Esophagus muscularis mucosa (tissue), 4 donors: ENCODE measurements at regions not wholly inside any gene's neighbourhood (a gene's known extent, or its start where the extent isn't known, plus 50 kb on each side); places are given as distances from the start of the nearest gene placed in this dataset.

Experiments
- DNase-seq: peaks from one replicate; pipeline ENCODE4 v3.0.0-alpha.2; 2017; ENCODE audit errors: extremely low spot score
- H3K27ac ChIP-seq, 4 donors: fragments of 200-600 bp; sonication (generic); replicated peaks in 1 of 4; 1 replicate in 3 of 4; 2 replicates in 1 of 4; pipeline ENCODE4 v1.5.1; 2016 to 2019; ENCODE audit warnings: mild to moderate bottlenecking in 1 of 4
- H3K27me3 ChIP-seq, 4 donors: fragments of 200-600 bp; sonication (generic); one replicate each; pipeline versions ENCODE4 v1.5.1 to v1.6.0; 2016 to 2019
- H3K36me3 ChIP-seq, 4 donors: fragments of 200-600 bp; sonication (generic); one replicate each; pipeline ENCODE4 v1.5.1; 2016 to 2019
- H3K4me1 ChIP-seq, 4 donors: fragments of 200-600 bp; sonication (generic); one replicate each; pipeline ENCODE4 v1.5.1; 2016 to 2019
- H3K4me3 ChIP-seq, 4 donors: fragments of 200-600 bp; sonication (generic); 1 replicate in 2 of 4; 2 replicates in 2 of 4; pipeline ENCODE4 v1.5.1; 2016 to 2019; ENCODE audit warnings: mild to moderate bottlenecking in 4 of 4, moderate library complexity in 1 of 4
- H3K9me3 ChIP-seq, 4 donors: fragments of 200-600 bp; sonication (generic); 1 replicate in 3 of 4; 2 replicates in 1 of 4; pipeline ENCODE4 v1.5.1; 2016 to 2019
- EP300 ChIP-seq: sonication (generic); formaldehyde crosslinking; IDR thresholded peaks from one replicate; pipeline ENCODE4 v1.6.1; 2017; ENCODE audit warnings: antibody characterized with exemption
- POLR2A ChIP-seq: fragments of 450-650 bp; IDR thresholded peaks from one replicate; pipeline ENCODE4 v1.6.1; 2017; ENCODE audit warnings: antibody characterized with exemption, moderate library complexity, mild to moderate bottlenecking, low read depth
- POLR2AphosphoS5 ChIP-seq, 2 donors: sonication (generic); formaldehyde crosslinking; IDR thresholded peaks; one replicate each; pipeline ENCODE4 v1.6.1; 2017; ENCODE audit warnings: antibody characterized with exemption in 2 of 2
- WGBS: methylation state at CpG from one replicate; pipeline ENCODE4 v1.1.5; 2018; 5-methylcytosine and 5-hydroxymethylcytosine counted together
- intact Hi-C: fragments of 100-400 bp; cut with DNase I; formaldehyde crosslinking; loops from one replicate; pipeline ENCODE4 v1.15.1; 2023
- TF ChIP-seq, protein P1 (sequence below), 3 experiments: fragments of 200-600 bp in 2 of 3; fragments of 450-650 bp in 1 of 3; sonication (generic) in 2 of 3; IDR thresholded peaks; one replicate each; pipeline ENCODE4 v1.5.1; 2017 to 2019; ENCODE audit warnings: antibody characterized with exemption in 3 of 3, mild to moderate bottlenecking in 2 of 3, moderate library complexity in 1 of 3

DNA sequence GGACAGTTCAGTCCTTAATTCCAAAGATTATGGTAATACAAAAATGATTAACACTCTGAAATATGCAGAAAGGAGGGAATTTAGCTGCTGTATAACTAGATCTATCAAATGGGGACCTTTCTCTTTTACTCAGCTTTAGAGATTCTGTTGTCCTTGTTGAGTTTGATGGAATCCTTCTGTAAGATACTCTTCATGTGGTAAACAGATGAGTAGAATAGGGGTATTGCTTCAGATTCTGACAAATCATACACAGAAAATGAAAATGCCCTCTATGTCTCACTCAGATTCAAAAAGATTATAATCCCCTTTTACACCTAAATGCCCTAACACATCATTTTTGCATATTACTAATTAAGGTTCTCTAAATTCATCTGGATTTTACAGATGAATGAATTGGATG is 50.7 kb downstream of the ARHGAP35 start:
- H3K4me1 ChIP-seq: peaks cover 59 to 76% (median 71%) of the 10 kb centered on the region in 4 donors
- intact Hi-C loops: no loop called here

DNA sequence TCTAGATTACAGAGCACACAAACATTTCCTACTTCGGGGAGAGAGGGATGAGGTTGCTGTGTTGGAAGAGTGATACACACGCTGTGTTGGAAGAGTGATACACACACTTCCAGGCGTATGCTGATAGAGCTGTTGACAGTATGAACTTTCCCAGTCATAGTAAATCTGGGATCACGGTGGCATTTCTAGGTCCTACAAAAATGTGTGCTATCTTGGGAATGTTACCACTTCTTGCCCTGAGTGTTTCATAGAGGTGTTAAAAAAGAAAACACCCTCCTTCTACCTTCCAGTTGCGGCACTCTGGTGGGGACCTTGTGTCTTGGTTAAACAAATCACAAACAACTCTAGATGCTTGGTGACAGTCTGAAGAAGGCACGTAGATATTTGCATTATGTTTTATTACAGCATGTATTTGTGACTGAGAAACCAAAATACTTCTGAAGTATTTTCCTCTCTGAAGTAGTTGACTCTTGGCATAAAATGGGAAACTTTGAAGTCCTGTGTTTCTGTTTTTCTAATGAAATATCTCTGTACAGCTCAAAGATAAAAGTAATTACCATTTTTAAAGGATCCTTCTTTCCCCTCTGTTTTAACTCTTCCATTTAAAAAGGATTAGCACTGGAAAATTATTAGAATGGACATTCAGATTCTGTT is 52.5 kb downstream of the ARHGAP35 start:
- no peaks in the 10 kb centered on the region for H3K9me3 ChIP-seq
- no peak for DNase-seq
- intact Hi-C loops: no loop called here
- peaks cover 56 to 69% (median 62%) of the 10 kb centered on the region in 4 donors for H3K4me1 ChIP-seq
- no peak for TF ChIP-seq EP300
- peaks cover 0 to under 1% (median 0%) of the 10 kb centered on the region in 4 donors for H3K36me3 ChIP-seq
- WGBS: 76% methylated on average over 6 of the region's 6 CpGs
- H3K27me3 ChIP-seq: no peaks in the 10 kb centered on the region
- peak overlapping the region in 3 of 4 donors; percentile 13 to 24 (median 15) for H3K27ac ChIP-seq
- H3K4me3 ChIP-seq: no peak overlapping the region

More for the DNA sequence above, 50.7 kb downstream of the ARHGAP35 start:
- DNase-seq: no peak
- TF ChIP-seq EP300: no peak
- TF ChIP-seq POLR2AphosphoS5 (IDR thresholded peaks at IDR 0.05): no peak
- TF ChIP-seq, protein P1, sequence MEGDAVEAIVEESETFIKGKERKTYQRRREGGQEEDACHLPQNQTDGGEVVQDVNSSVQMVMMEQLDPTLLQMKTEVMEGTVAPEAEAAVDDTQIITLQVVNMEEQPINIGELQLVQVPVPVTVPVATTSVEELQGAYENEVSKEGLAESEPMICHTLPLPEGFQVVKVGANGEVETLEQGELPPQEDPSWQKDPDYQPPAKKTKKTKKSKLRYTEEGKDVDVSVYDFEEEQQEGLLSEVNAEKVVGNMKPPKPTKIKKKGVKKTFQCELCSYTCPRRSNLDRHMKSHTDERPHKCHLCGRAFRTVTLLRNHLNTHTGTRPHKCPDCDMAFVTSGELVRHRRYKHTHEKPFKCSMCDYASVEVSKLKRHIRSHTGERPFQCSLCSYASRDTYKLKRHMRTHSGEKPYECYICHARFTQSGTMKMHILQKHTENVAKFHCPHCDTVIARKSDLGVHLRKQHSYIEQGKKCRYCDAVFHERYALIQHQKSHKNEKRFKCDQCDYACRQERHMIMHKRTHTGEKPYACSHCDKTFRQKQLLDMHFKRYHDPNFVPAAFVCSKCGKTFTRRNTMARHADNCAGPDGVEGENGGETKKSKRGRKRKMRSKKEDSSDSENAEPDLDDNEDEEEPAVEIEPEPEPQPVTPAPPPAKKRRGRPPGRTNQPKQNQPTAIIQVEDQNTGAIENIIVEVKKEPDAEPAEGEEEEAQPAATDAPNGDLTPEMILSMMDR (IDR thresholded peaks at IDR 0.05): no peak
- TF ChIP-seq POLR2A: no peak
- Histone ChIP-seq H3K27ac (no peak overlapping the region), H3K9me3 (no peaks in the 10 kb centered on the region), H3K4me3 (no peak overlapping the region), H3K27me3 (no peaks in the 10 kb centered on the region), H3K36me3 (no peaks in the 10 kb centered on the region)

DNA sequence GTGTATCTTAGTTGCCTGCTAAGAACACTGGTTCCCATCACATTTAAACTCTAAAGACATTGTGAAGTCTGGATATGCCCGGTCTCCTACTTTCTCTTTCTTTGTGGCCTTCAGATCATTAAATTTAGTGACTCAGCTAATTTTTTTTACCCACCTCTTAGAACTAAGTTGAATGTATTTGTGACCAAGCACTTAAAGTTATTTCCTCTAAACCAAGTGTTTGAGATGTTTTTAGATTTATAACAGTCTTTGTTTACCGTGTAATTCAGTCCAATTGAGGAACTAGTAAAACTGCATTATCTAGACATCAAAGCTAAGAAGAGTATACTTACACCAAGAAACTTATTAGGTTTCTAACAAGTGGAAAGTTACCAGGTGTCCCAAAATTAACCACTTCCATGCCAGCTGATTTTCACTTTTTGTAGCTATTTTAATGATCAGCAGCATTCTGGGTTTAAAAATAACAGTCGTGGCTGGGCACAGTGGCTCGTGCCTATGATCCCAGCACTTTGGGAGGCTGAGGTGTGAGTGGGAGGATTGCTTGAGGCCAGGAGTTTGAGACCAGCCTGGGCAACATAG is 53.1 kb downstream of the ARHGAP35 start:
- Histone ChIP-seq H3K27ac (peak overlapping the region in 3 of 4 donors; percentile 13 to 24 (median 15)), H3K27me3 (no peaks in the 10 kb centered on the region), H3K36me3 (peaks cover 0 to 6% (median 5%) of the 10 kb centered on the region in 4 donors), H3K4me3 (no peak overlapping the region), H3K4me1 (peaks cover 50 to 63% (median 57%) of the 10 kb centered on the region in 4 donors), H3K9me3 (no peaks in the 10 kb centered on the region)
- DNase-seq: no peak
- 48% methylated on average over 4 of the region's 4 CpGs for WGBS
- intact Hi-C loops: no loop called here
- TF ChIP-seq POLR2AphosphoS5 (IDR thresholded peaks at IDR 0.05): no peak
- TF ChIP-seq, protein P1 (IDR thresholded peaks at IDR 0.05): no peak
- TF ChIP-seq EP300: no peak
- TF ChIP-seq POLR2A: no peak

DNA sequence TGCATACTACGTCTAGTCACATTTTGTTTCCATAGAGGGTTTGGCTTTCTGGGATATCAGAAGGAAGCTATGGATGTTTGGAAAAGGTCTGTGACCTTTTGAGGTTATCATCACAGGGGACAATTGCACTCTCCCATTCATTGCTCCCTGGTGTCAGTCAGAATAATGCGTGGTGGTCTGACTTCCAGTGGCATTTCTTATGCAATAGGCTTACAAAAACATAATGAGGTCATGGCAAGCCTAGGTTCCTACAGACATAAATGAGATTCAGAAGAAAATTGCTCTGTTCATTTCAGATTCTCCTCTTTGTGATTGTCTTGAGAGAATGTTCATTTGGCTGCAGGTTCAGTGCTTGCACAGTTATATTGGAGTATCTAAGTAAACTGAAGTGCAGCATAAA is 54.6 kb downstream of the ARHGAP35 start:
- Histone ChIP-seq H3K9me3 (no peaks in the 10 kb centered on the region), H3K27ac (no peak overlapping the region), H3K27me3 (no peaks in the 10 kb centered on the region), H3K36me3 (peaks cover 0 to 21% (median 20%) of the 10 kb centered on the region in 4 donors), H3K4me3 (no peak overlapping the region), H3K4me1 (peaks cover 40 to 62% (median 49%) of the 10 kb centered on the region in 4 donors)
- DNase-seq: no peak
- 23% methylated on average over 2 of the region's 2 CpGs for WGBS
- TF ChIP-seq, protein P1 (IDR thresholded peaks at IDR 0.05): no peak
- TF ChIP-seq POLR2A (no peak), EP300 (no peak), POLR2AphosphoS5 (IDR thresholded peaks at IDR 0.05) (no peak)
- intact Hi-C loops: no loop called here

DNA sequence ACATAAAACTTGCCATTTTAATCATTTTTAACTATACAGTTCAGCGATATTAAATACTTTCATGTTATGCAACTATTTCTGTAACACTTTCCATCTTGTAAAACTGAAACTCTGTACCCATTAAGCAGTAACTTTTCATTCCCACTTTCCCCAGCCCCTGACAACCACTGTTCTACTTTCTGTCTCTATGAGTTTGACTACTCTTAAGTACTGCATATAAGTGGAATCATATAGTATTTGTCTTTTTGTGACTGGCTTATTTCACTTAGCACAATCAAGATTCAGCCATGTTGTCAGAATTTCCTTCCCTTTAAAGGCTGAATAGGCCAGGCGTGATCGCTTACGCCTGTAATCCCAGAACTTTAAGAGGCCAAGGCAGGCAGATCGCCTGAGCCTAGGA is 56.2 kb downstream of the ARHGAP35 start:
- H3K4me3 ChIP-seq: no peak overlapping the region
- TF ChIP-seq EP300 (no peak), POLR2A (no peak), POLR2AphosphoS5 (IDR thresholded peaks at IDR 0.05) (no peak)
- TF ChIP-seq, protein P1 (IDR thresholded peaks at IDR 0.05): no peak
- H3K27ac ChIP-seq: no peak overlapping the region
- H3K4me1 ChIP-seq: peaks cover 39 to 63% (median 49%) of the 10 kb centered on the region in 4 donors
- H3K36me3 ChIP-seq: peaks cover 0 to 36% (median 34%) of the 10 kb centered on the region in 4 donors
- intact Hi-C loops: no loop called here
- no peaks in the 10 kb centered on the region for H3K27me3 ChIP-seq
- 81% methylated on average over 5 of the region's 5 CpGs for WGBS
- DNase-seq: no peak
- H3K9me3 ChIP-seq: no peaks in the 10 kb centered on the region
